ENCODE measurements at regions not wholly inside any gene's neighbourhood (a gene's known extent, or its start where the extent isn't known, plus 50 kb on each side); places are given as distances from the start of the nearest gene placed in this dataset.

DNA sequence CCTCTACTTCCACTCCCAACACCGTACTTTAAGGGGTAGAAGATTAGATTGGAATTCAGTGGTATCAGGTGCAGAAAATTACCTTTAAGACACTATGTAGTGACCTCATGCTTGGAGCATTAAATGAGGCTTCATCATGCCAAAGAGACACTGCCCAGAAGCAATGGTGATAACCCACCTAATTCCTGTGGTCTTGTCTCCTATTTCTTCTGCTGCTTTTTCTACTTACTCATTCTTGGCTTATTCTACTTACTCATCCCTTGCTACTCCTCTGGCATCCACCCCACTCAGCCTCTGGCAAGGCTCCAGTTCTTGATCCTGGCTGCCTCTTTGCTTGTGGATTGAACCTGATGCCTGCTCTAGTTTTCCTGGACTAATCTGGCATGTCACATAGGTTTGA is 62.3 kb upstream of the ADAMTS3 start:
- no peak for TF ChIP-seq EP300 (IDR thresholded peaks at IDR 0.05)
- TF ChIP-seq, protein P1, sequence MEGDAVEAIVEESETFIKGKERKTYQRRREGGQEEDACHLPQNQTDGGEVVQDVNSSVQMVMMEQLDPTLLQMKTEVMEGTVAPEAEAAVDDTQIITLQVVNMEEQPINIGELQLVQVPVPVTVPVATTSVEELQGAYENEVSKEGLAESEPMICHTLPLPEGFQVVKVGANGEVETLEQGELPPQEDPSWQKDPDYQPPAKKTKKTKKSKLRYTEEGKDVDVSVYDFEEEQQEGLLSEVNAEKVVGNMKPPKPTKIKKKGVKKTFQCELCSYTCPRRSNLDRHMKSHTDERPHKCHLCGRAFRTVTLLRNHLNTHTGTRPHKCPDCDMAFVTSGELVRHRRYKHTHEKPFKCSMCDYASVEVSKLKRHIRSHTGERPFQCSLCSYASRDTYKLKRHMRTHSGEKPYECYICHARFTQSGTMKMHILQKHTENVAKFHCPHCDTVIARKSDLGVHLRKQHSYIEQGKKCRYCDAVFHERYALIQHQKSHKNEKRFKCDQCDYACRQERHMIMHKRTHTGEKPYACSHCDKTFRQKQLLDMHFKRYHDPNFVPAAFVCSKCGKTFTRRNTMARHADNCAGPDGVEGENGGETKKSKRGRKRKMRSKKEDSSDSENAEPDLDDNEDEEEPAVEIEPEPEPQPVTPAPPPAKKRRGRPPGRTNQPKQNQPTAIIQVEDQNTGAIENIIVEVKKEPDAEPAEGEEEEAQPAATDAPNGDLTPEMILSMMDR (IDR thresholded peaks at IDR 0.05): no peak

Measured in upper lobe of left lung (tissue), 4 donors.